ENCODE measurements at regions not wholly inside any gene's neighbourhood (a gene's known extent, or its start where the extent isn't known, plus 50 kb on each side); places are given as distances from the start of the nearest gene placed in this dataset.

- no peaks in the 10 kb centered on the region for H3K4me1 ChIP-seq (replicated peaks; ENCODE audit: insufficient read depth)
- no TSS peak for BruUV-seq (replicated peaks)
- H3K9me2 ChIP-seq (ENCODE audit: insufficient read depth): no peaks in the 10 kb centered on the region
- H2AFZ ChIP-seq: no peak overlapping the region
- H3K4me2 ChIP-seq: no peak overlapping the region
- H3K27ac ChIP-seq: no peak overlapping the region
- H4K20me1 ChIP-seq (ENCODE audit: insufficient read depth): no peaks in the 10 kb centered on the region
- no peaks in the 10 kb centered on the region for H3K79me2 ChIP-seq (ENCODE audit: low read depth)
- DNase-seq: no peak
- no peaks in the 10 kb centered on the region for H3F3A ChIP-seq (ENCODE audit: insufficient read depth, low read depth)
- no peaks in the 10 kb centered on the region for H3K36me3 ChIP-seq (ENCODE audit: low read depth)
- H3K4me3 ChIP-seq: no peak overlapping the region
- TF ChIP-seq EZH2 (IDR thresholded peaks at IDR 0.05; ENCODE audit: low read depth) (no peak), CTCF (conservative IDR thresholded peaks at IDR 0.05) (no peak)
- H3K9me3 ChIP-seq (ENCODE audit: insufficient read depth, low read depth): no peaks in the 10 kb centered on the region
- ChIA-PET POLR2A (ENCODE audit: unreplicated experiment) (no interaction called here), CTCF (no interaction called here)
- intact Hi-C loops (cut with micrococcal nuclease; ENCODE audit: unreplicated experiment): no loop called here
- H3K27me3 ChIP-seq (ENCODE audit: insufficient read depth, low read depth): no peaks in the 10 kb centered on the region
Measured at GRCh38 chrX:20746690-20747089, 480.0 kb upstream of the RPS6KA3 start.

GRCh38 chrX:20743046-20743445, 476.3 kb upstream of the RPS6KA3 start:
- no TSS peak for BruUV-seq (replicated peaks)
- Histone ChIP-seq H3K9me3 (ENCODE audit: insufficient read depth, low read depth) (no peaks in the 10 kb centered on the region), H3K9me2 (ENCODE audit: insufficient read depth) (no peaks in the 10 kb centered on the region), H3K4me1 (replicated peaks; ENCODE audit: insufficient read depth) (no peaks in the 10 kb centered on the region), H3K4me2 (no peak overlapping the region), H4K20me1 (ENCODE audit: insufficient read depth) (no peaks in the 10 kb centered on the region), H3K79me2 (ENCODE audit: low read depth) (no peaks in the 10 kb centered on the region), H3K27ac (no peak overlapping the region), H3K27me3 (ENCODE audit: insufficient read depth, low read depth) (no peaks in the 10 kb centered on the region), H3F3A (ENCODE audit: insufficient read depth, low read depth) (no peaks in the 10 kb centered on the region), H2AFZ (no peak overlapping the region), H3K36me3 (ENCODE audit: low read depth) (no peaks in the 10 kb centered on the region), H3K4me3 (no peak overlapping the region)
- POLR2A ChIA-PET (ENCODE audit: unreplicated experiment): no interaction called here
- DNase-seq: no peak
- CTCF ChIA-PET: no interaction called here
- intact Hi-C loops (cut with micrococcal nuclease; ENCODE audit: unreplicated experiment): no loop called here
- TF ChIP-seq EZH2 (IDR thresholded peaks at IDR 0.05; ENCODE audit: low read depth): no peak
- no peak for TF ChIP-seq CTCF (conservative IDR thresholded peaks at IDR 0.05)

GRCh38 chrX:20742106-20742505, 475.4 kb upstream of the RPS6KA3 start:
- CTCF ChIA-PET: no interaction called here
- Histone ChIP-seq H3K27ac (no peak overlapping the region), H3K9me2 (ENCODE audit: insufficient read depth) (no peaks in the 10 kb centered on the region), H3K4me2 (no peak overlapping the region), H4K20me1 (ENCODE audit: insufficient read depth) (no peaks in the 10 kb centered on the region), H3K9me3 (ENCODE audit: insufficient read depth, low read depth) (no peaks in the 10 kb centered on the region), H3F3A (ENCODE audit: insufficient read depth, low read depth) (no peaks in the 10 kb centered on the region), H3K79me2 (ENCODE audit: low read depth) (no peaks in the 10 kb centered on the region), H3K4me3 (no peak overlapping the region), H3K27me3 (ENCODE audit: insufficient read depth, low read depth) (no peaks in the 10 kb centered on the region), H3K36me3 (ENCODE audit: low read depth) (no peaks in the 10 kb centered on the region), H3K4me1 (replicated peaks; ENCODE audit: insufficient read depth) (no peaks in the 10 kb centered on the region), H2AFZ (no peak overlapping the region)
- intact Hi-C loops (cut with micrococcal nuclease; ENCODE audit: unreplicated experiment): no loop called here
- BruUV-seq (replicated peaks): no TSS peak
- POLR2A ChIA-PET (ENCODE audit: unreplicated experiment): no interaction called here
- no peak for DNase-seq
- TF ChIP-seq EZH2 (IDR thresholded peaks at IDR 0.05; ENCODE audit: low read depth): no peak
- TF ChIP-seq CTCF (conservative IDR thresholded peaks at IDR 0.05): no peak

Data from PC-9 (cell line).